ENCODE measurements at regions not wholly inside any gene's neighbourhood (a gene's known extent, or its start where the extent isn't known, plus 50 kb on each side); places are given as distances from the start of the nearest gene placed in this dataset.

GRCh38 chr2:126378176-126378575 lies 277.8 kb upstream of the GYPC start:
- no peak overlapping the region for H3K4me3 Mint-ChIP-seq
- TF ChIP-seq SP1 (CRISPR knock-in tag; conservative IDR thresholded peaks at IDR 0.05) (no peak), ATF6 (CRISPR knock-in tag; IDR thresholded peaks at IDR 0.05) (no peak), IRF2 (CRISPR knock-in tag; IDR thresholded peaks at IDR 0.05; ENCODE audit: borderline replicate concordance, low read depth) (no peak), STAT6 (CRISPR knock-in tag; conservative IDR thresholded peaks at IDR 0.05; ENCODE audit: low read depth) (no peak), FOXP4 (CRISPR knock-in tag; IDR thresholded peaks at IDR 0.05) (no peak), PREB (CRISPR knock-in tag; IDR thresholded peaks at IDR 0.05; ENCODE audit: borderline replicate concordance) (no peak), HMGXB4 (CRISPR knock-in tag; IDR thresholded peaks at IDR 0.05) (no peak), ATF1 (CRISPR knock-in tag; IDR thresholded peaks at IDR 0.05) (no peak), ZNF281 (CRISPR knock-in tag; IDR thresholded peaks at IDR 0.05) (no peak), ZMAT4 (CRISPR knock-in tag; IDR thresholded peaks at IDR 0.05) (no peak)
- H3K27ac Mint-ChIP-seq = no peak overlapping the region
- peaks cover 70% of the 10 kb centered on the region for H3K36me3 Mint-ChIP-seq
- no peaks in the 10 kb centered on the region; the same call in none of the 2 replicates for H3K27me3 Mint-ChIP-seq (ENCODE audit: low read depth)
- CTCF ChIA-PET = no interaction called here
- DNase-seq (ENCODE audit: low spot score) (no peak), ATAC-seq (no peak)
- POLR2A ChIA-PET = no interaction called here
- H3K9me3 Mint-ChIP-seq = peaks cover 84% of the 10 kb centered on the region
- H3K4me1 Mint-ChIP-seq = peaks cover 8% of the 10 kb centered on the region

- POLR2A ChIA-PET = no interaction called here
- Mint-ChIP-seq H3K27me3 (ENCODE audit: low read depth) (no peaks in the 10 kb centered on the region), H3K27ac (no peak overlapping the region), H3K9me3 (peaks cover 88% of the 10 kb centered on the region), H3K36me3 (peaks cover 62% of the 10 kb centered on the region), H3K4me3 (no peak overlapping the region), H3K4me1 (peaks cover 8% of the 10 kb centered on the region)
- DNase-seq (ENCODE audit: low spot score) (no peak), ATAC-seq (no peak)
- CTCF ChIA-PET = no interaction called here
- TF ChIP-seq CDX4 (CRISPR knock-in tag; IDR thresholded peaks at IDR 0.05; ENCODE audit: borderline replicate concordance) = no peak
- TF ChIP-seq FOXP1 (CRISPR knock-in tag; IDR thresholded peaks at IDR 0.05; ENCODE audit: borderline replicate concordance) = no peak
- TF ChIP-seq RELA (CRISPR knock-in tag; IDR thresholded peaks at IDR 0.05; ENCODE audit: borderline replicate concordance) = no peak
- TF ChIP-seq ZNF263 (CRISPR knock-in tag; IDR thresholded peaks at IDR 0.05; ENCODE audit: low read depth) = no peak
- TF ChIP-seq ZNF138 (CRISPR knock-in tag; conservative IDR thresholded peaks at IDR 0.05) = no peak
- no peak for TF ChIP-seq ATF6 (CRISPR knock-in tag; IDR thresholded peaks at IDR 0.05)
- TF ChIP-seq NFYB (CRISPR knock-in tag; conservative IDR thresholded peaks at IDR 0.05; ENCODE audit: low read depth) = no peak
- TF ChIP-seq ZBTB43 (CRISPR knock-in tag; IDR thresholded peaks at IDR 0.05) = no peak
Measured at GRCh38 chr2:126381091-126381490, 274.9 kb upstream of the GYPC start.

All from WTC11 (cell line).